D721Med (cell line): ENCODE measurements at regions not wholly inside any gene's neighbourhood (a gene's known extent, or its start where the extent isn't known, plus 50 kb on each side); places are given as distances from the start of the nearest gene placed in this dataset.

Experiments
- DNase-seq: peaks from one replicate; pipeline ENCODE4 v3.0.0; 2011; ENCODE audit warnings: low spot score; ENCODE audit not compliant: insufficient read length
- FAIRE-seq: peaks from 2 replicates; lab custom pipeline; 2011; peaks lifted over from hg19 to GRCh38; lab: Jason Lieb, UNC
- TF ChIP-seq, protein P1 (sequence below): IDR thresholded peaks from 2 replicates; pipeline ENCODE4 v1.5.1; 2012; ENCODE audit warnings: mild to moderate bottlenecking, control low read depth; ENCODE audit not compliant: insufficient read depth; ENCODE audit errors: missing control alignments

DNA sequence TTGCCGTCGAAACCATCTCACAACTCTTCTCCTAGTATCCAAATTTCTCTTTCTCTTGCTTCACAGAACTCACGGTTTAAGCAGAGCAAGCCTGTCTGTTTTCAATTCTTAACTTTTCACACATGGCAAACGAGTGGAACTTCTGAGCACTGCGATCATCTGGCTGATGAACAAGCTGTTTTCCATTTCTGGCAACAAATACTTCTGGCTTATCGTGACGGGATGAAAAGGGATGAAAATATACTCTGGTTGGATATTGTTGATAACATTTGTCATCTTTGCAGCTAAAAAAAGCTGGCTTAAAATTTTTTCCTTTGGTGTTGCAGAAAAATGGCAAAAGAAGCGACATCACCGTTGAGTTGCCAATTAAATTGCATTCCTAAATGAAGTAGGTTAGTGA is 515.2 kb upstream of the JARID2 start:
- TF ChIP-seq, protein P1, sequence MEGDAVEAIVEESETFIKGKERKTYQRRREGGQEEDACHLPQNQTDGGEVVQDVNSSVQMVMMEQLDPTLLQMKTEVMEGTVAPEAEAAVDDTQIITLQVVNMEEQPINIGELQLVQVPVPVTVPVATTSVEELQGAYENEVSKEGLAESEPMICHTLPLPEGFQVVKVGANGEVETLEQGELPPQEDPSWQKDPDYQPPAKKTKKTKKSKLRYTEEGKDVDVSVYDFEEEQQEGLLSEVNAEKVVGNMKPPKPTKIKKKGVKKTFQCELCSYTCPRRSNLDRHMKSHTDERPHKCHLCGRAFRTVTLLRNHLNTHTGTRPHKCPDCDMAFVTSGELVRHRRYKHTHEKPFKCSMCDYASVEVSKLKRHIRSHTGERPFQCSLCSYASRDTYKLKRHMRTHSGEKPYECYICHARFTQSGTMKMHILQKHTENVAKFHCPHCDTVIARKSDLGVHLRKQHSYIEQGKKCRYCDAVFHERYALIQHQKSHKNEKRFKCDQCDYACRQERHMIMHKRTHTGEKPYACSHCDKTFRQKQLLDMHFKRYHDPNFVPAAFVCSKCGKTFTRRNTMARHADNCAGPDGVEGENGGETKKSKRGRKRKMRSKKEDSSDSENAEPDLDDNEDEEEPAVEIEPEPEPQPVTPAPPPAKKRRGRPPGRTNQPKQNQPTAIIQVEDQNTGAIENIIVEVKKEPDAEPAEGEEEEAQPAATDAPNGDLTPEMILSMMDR = no peak
- FAIRE-seq = no peak
- no peak for DNase-seq

DNA sequence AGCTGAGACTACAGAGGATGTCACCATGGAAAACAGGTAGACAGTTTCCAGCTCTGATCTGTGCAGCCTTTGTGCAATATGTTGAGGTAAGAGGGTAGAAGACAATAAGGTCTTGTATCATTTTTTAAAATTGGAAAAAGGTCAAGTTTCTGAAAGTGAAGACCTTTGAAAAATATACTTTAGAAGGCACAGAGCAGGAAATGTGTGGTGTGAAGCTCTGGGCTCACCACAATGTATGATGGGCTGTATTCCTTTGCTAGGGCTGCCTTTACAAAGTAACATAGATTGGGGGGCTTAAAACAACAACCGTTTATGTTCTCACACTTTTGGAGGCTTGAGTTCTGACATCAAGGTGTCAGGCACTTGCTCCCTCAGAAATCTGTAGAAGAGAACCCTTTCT is 514.3 kb upstream of the JARID2 start:
- TF ChIP-seq, protein P1 = no peak
- DNase-seq (no peak), FAIRE-seq (no peak)

DNA sequence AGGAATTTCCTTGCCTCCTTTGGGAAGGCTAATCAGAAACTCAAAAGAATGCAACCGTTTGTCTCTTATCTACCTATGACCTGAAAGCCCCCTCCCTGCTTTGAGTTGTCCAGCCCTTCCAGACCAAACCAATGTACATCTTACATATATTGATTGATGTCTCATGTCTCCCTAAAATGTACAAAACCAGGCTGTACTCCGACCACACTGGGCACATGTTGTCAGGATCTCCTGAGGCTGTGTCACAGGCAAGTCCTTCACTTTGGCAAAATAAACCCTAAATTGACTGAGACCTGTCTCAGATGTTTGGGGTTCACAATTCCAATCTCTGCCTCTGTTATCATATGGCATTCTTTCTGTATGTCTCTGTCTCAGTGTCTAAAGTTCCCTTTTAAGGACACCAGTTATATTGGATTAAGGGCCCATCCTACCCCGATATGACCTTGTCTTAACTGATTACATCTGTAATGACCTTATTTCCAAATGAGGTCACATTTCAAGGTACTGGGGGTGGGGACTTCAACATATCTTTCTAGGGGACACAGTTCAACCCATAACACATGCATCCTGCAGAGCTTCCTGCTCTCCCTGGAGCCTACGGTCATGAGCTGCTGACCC is 513.5 kb upstream of the JARID2 start:
- DNase-seq (no peak), FAIRE-seq (no peak)
- TF ChIP-seq, protein P1 = no peak

DNA sequence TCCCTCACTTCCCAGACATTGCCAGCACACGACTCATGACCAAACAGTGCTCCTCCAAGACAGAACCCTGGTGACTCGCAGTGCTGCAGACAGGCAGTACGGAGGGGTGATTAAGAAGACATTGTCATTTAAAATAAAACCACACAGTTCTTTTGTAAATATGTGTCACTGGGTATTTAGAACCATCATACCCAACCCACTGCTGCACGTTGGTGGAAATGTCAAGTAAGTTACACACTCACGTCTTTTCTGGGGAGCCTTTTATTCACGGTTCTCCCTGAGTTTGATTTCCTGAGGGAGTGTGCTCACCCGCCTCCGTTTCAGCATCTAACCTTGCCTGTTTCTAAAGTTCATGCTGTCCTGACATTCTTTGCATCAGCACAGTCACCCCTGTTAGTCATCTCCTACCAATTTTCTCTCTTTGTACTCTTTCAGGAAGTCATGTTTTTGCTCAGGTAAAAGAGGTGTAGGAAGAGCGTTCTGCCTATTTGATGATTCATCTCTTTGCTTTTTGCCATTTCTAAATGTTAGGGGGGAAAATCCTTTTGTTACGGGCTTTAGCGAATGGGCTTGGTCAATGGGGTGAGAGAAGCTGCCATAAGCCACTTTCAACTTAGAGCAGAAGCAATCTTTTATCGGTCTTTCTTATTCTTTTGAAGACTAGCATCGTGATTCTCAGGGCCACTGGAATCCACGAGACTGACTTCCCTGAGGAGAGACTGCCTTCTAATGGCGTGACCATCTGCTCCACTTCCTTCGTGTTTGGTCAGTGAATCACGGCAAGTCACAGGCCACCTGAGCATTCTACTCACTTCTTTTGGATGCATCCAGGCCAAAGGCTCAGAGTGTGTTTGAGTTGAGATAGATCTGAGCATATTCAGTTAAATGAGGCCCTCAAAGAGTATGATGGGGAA is 512.8 kb upstream of the JARID2 start:
- TF ChIP-seq, protein P1 = no peak
- FAIRE-seq (no peak), DNase-seq (no peak)

DNA sequence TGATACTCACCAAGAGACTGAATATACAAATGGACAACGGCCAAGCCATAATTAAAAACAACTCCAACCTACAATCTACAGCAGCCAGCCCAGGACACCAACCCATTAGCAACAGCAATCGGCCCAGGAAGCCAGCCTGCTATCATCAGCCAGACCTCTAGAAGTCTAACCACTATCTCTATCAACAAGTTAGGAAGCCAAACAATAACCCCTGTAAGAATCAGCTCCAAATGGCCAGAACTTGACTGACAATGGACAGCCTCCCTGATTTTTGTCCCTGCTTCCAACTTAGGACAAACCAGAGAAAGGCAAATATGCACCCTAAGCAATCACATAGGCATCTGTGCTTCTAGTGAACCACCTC is 511.8 kb upstream of the JARID2 start:
- TF ChIP-seq, protein P1 = no peak
- no peak for FAIRE-seq
- no peak for DNase-seq

DNA sequence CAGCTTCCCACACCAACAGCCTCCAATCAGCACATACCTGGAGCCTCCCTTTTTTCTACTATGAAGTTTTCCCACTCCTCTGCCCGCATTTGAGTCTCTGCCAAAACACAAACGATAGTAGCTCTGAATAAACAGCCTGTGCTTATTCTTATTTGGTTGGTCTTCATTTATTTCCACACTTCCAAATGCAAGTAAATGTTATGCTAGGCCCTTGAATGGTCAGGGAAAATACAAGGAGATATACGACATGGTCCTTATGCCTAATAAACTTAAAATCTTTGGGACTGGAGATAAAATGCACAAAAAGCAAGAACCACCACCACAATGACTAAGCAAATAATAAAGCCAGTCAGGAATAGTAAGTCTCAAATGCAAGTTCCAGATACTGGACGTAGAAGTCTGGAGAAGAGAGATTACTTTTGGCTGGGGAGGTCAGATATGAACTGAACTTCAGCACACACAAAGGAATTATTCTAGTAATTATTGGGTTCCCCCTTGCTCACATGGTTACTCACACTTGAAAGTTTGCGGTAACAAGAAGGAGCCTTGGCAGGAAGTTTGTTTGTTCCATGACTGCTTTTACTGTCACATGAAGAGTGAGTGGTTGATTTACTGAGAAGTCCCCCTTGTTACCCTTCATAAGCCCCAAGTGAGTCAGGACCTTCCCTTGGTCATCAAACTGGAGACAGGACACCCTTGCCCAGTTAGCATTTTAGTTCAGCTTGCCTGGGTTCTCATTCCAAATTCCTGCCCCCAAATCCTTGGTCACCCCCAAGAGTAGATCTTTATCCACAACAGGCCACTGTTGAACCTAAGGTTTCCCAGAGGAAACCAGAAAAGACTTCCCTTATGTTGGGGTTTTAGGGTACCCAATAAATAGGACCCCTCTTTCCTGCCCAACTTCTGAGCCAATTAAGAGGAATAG is 511.2 kb upstream of the JARID2 start:
- FAIRE-seq (no peak), DNase-seq (no peak)
- TF ChIP-seq, protein P1 = no peak
